Fibroblast of pulmonary artery (primary cell): ENCODE measurements at regions not wholly inside any gene's neighbourhood (a gene's known extent, or its start where the extent isn't known, plus 50 kb on each side); places are given as distances from the start of the nearest gene placed in this dataset.

Source experiments
- DNase-seq: peaks from one replicate; pipeline ENCODE4 v3.0.0-alpha.2; 2010; ENCODE audit warnings: low read depth
- H3K4me3 ChIP-seq: replicated peaks from 2 replicates; pipeline ENCODE4 v1.5.1; 2011; ENCODE audit warnings: low read depth, mild to moderate bottlenecking, control low read depth, low read length, moderate library complexity
- TF ChIP-seq, protein P1 (sequence below): IDR thresholded peaks from 2 replicates; pipeline ENCODE4 v1.5.1; 2011; ENCODE audit warnings: mild to moderate bottlenecking, control low read depth, low read length, inconsistent platforms; ENCODE audit errors: missing control alignments

DNA sequence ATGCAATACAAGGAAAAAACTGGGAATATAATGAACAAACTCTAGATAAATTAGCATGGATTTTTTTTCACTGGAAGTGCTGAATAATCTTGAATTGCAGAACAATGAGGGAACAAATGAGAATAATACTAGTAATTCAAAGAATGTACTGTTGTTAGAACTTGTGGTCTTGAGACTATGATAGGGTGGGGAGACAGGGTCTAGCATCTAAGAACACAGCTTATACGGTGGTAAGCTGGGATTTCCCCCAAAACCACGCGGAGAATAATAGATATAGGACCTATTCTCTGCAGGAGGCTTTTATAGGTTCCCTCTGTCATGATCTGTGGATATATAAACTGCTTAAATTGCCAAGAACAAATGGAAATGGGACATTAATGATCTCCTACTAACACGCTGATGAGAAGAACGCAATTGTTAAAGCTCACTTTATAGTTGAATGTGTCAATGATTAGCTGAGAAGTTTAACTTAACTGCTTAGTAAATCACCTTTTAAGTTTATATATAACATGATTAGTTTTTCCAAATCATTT, 692.3 kb downstream of the ZPLD1 start:
- TF ChIP-seq, protein P1, sequence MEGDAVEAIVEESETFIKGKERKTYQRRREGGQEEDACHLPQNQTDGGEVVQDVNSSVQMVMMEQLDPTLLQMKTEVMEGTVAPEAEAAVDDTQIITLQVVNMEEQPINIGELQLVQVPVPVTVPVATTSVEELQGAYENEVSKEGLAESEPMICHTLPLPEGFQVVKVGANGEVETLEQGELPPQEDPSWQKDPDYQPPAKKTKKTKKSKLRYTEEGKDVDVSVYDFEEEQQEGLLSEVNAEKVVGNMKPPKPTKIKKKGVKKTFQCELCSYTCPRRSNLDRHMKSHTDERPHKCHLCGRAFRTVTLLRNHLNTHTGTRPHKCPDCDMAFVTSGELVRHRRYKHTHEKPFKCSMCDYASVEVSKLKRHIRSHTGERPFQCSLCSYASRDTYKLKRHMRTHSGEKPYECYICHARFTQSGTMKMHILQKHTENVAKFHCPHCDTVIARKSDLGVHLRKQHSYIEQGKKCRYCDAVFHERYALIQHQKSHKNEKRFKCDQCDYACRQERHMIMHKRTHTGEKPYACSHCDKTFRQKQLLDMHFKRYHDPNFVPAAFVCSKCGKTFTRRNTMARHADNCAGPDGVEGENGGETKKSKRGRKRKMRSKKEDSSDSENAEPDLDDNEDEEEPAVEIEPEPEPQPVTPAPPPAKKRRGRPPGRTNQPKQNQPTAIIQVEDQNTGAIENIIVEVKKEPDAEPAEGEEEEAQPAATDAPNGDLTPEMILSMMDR, result no peak
- no peak for DNase-seq
- H3K4me3 ChIP-seq, result no peak overlapping the region

DNA sequence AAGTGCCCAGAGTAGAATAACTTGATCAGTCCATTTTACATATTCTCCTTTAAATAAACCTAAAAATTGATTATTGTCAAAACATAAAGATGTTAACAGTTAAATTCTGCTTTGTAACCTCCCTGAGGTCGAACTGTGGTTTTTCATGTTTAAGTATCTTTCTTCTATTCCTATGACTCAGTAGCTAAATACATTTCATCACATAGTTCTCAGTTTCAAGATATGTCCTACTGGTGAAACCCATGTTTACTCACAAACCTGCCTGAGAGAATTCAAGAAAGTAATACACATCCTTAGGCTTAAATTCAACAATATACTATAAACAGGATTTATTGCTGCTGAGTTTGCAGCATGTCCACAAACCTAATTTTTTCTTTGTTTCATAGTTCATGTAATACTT, 692.9 kb downstream of the ZPLD1 start:
- DNase-seq, result peak; percentile 2
- H3K4me3 ChIP-seq, result no peak overlapping the region
- TF ChIP-seq, protein P1, result no peak

DNA sequence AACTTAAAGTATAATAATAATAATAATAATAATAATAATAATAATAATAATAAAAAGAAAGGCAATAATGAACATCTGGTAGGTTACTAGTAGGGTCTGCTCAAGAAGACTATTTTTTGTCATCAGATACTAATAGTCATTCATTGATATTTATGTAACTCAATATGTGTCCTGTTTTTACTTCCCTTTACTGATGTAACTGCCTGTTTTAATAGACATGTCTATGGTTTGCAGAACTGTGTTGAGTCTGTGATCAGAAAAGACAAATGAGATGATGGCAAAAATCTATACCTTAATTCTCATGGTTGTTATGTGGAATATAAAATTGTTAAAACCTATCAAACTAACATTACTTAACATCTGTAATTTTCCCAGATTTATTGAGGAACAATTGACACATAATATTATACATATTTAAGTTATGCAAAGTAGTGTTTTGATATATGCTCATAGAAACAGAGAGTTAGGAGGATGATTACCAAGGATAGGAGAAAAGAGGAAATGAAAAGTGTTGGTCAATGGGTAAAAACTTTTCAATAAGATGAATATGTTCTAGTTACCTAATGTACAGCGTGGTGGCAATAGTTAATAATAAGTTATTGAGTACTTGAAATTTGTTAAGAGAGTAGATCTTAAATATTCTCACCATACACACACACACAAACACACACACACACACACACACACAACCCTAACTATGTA, 699.4 kb downstream of the ZPLD1 start:
- H3K4me3 ChIP-seq, result no peak overlapping the region
- no peak for DNase-seq
- TF ChIP-seq, protein P1, result no peak

DNA sequence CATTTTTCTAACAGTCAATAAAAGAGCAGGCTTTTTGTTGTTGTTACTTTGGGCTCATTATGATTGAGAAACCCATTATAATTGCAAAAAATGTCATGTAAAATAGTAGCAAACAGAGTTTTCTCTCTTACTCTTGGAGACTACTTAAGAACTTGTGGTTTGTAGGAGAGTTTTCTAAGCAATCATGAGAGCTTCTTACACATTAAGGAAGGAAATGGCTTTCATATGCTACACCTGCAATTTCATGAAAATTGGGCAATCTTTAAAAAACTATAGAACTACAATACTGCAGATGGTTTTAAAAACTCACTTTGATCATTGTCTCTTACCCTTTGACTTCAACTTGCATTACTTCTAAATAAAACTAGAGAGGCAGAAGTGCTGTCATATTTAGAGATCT, 701.8 kb downstream of the ZPLD1 start:
- TF ChIP-seq, protein P1, result no peak
- no peak overlapping the region for H3K4me3 ChIP-seq
- DNase-seq, result no peak

- H3K4me3 ChIP-seq, result no peak overlapping the region
- no peak for DNase-seq
- TF ChIP-seq, protein P1, result no peak
Measured at GRCh38 chr3:103137830-103138229, 703.0 kb downstream of the ZPLD1 start.

- no peak for DNase-seq
- TF ChIP-seq, protein P1, result no peak
- H3K4me3 ChIP-seq, result no peak overlapping the region
Measured at GRCh38 chr3:103158183-103158582, 723.4 kb downstream of the ZPLD1 start.

DNA sequence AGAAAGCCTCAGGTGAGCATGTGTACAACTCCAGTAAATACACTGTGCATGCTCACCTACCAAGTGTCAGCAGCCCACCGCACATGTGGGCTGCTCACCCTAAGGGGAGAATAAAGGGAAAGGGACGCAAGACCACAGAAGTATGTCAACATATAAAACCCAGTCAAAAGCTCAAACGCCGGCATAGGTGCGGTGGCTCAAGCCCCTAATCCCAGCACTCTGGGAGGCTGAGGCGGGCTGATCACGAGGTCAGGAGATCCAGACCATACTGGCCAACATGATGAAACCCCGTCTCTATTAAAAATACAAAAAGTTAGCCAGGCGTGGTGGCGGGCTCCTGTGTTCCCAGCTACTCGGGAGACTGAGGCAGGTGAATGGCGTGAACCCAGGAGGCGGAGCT, 732.1 kb downstream of the ZPLD1 start:
- DNase-seq, result no peak
- TF ChIP-seq, protein P1, result no peak
- no peak overlapping the region for H3K4me3 ChIP-seq
